CD8-positive, alpha-beta memory T cell (primary cell): ENCODE measurements at regions not wholly inside any gene's neighbourhood (a gene's known extent, or its start where the extent isn't known, plus 50 kb on each side); places are given as distances from the start of the nearest gene placed in this dataset.

Experiments
- CTCF ChIA-PET: fragments of 350-600 bp; sonication (Branson Sonifier 250); formaldehyde crosslinking; loops from one replicate; lab custom pipeline; 2021; ENCODE audit warnings: antibody characterized with exemption; lab: Charles Lee
- POLR2A ChIA-PET: fragments of 350-600 bp; sonication (Branson Sonifier 250); formaldehyde crosslinking; loops from one replicate; lab custom pipeline; 2021; ENCODE audit warnings: antibody characterized with exemption; lab: Charles Lee
- DNase-seq, 5 donors: peaks; one replicate each; pipeline versions ENCODE4 v3.0.0 to v3.0.0-alpha.2; 2020 to 2022; ENCODE audit warnings: mixed read lengths in 1 of 5
- H3K27ac ChIP-seq: one replicate; pipeline ENCODE4 v1.7.0; 2013; ENCODE audit warnings: low read depth, mild to moderate bottlenecking, low read length, moderate library complexity
- H3K27me3 ChIP-seq: 2 replicates; pipeline ENCODE4 v1.7.0; 2013; ENCODE audit warnings: low read length, mild to moderate bottlenecking; ENCODE audit not compliant: insufficient read depth, poor library complexity, severe bottlenecking
- H3K36me3 ChIP-seq: 2 replicates; pipeline ENCODE4 v1.7.0; 2013; ENCODE audit warnings: mild to moderate bottlenecking, low read length, moderate library complexity; ENCODE audit not compliant: insufficient read depth
- H3K4me1 ChIP-seq: 2 replicates; pipeline ENCODE4 v1.7.0; 2013; ENCODE audit warnings: mild to moderate bottlenecking, low read length, moderate library complexity; ENCODE audit not compliant: insufficient read depth
- H3K4me3 ChIP-seq: 2 replicates; pipeline ENCODE4 v1.7.0; 2013; ENCODE audit warnings: mild to moderate bottlenecking, low read length
- H3K9me3 ChIP-seq: 2 replicates; pipeline ENCODE4 v1.7.0; 2013; ENCODE audit warnings: mild to moderate bottlenecking, low read length
- H3K27ac Mint-ChIP-seq, 8 donors: one replicate each; pipeline ENCODE4 v1.8.0; 2020 to 2021; ENCODE audit warnings: mixed read lengths in 8 of 8, mild to moderate bottlenecking in 6 of 8, inconsistent platforms in 3 of 8, moderate library complexity in 3 of 8
- H3K27me3 Mint-ChIP-seq, 2 donors: one replicate each; pipeline ENCODE4 v1.8.0; 2020 to 2021; ENCODE audit warnings: mixed read lengths in 2 of 2, mild to moderate bottlenecking in 1 of 2, moderate library complexity in 1 of 2
- H3K36me3 Mint-ChIP-seq, 3 donors: one replicate each; pipeline ENCODE4 v1.8.0; 2020 to 2021; ENCODE audit warnings: mixed read lengths in 3 of 3, inconsistent platforms in 1 of 3, mild to moderate bottlenecking in 1 of 3
- H3K4me1 Mint-ChIP-seq, 3 donors: one replicate each; pipeline ENCODE4 v1.8.0; 2020 to 2021; ENCODE audit warnings: mixed read lengths in 3 of 3, inconsistent platforms in 1 of 3, mild to moderate bottlenecking in 1 of 3
- H3K4me3 Mint-ChIP-seq, 7 donors: one replicate each; pipeline ENCODE4 v1.8.0; 2020 to 2021; ENCODE audit warnings: mixed read lengths in 7 of 7, mild to moderate bottlenecking in 6 of 7, moderate library complexity in 4 of 7, inconsistent platforms in 2 of 7
- H3K9me3 Mint-ChIP-seq, 5 donors: one replicate each; pipeline ENCODE4 v1.8.0; 2020 to 2022; ENCODE audit warnings: mixed read lengths in 5 of 5, mild to moderate bottlenecking in 3 of 5, moderate library complexity in 2 of 5, inconsistent platforms in 1 of 5

GRCh38 chr9:124188331-124189110 lies 69.2 kb upstream of the NEK6 start:
- Histone ChIP-seq H3K36me3 (no peaks in the 10 kb centered on the region), H3K27ac (no peak overlapping the region), H3K27me3 (no peaks in the 10 kb centered on the region), H3K9me3 (no peaks in the 10 kb centered on the region), H3K4me1 (no peaks in the 10 kb centered on the region), H3K4me3 (no peak overlapping the region)
- CTCF ChIA-PET: interaction anchor here (1.7 kb wide), 1 partner anchor 10 kb away, joined by 6 read pairs; no protein-coding TSS in a partner anchor
- DNase-seq: no peak
- Mint-ChIP-seq H3K4me1 (no peaks in the 10 kb centered on the region), H3K27me3 (peaks cover 4 to 8% of the 10 kb centered on the region in 2 donors), H3K9me3 (no peaks in the 10 kb centered on the region), H3K4me3 (no peak overlapping the region), H3K36me3 (no peaks in the 10 kb centered on the region), H3K27ac (peak overlapping the region in 1 of 8 donors; percentile 33)
- POLR2A ChIA-PET: no interaction called here

- Mint-ChIP-seq H3K36me3 (peaks cover 0 to 8% (median 2%) of the 10 kb centered on the region in 3 donors), H3K27me3 (peaks cover 2 to 4% of the 10 kb centered on the region in 2 donors), H3K9me3 (peaks cover 0 to 1% (median 0%) of the 10 kb centered on the region in 5 donors), H3K4me1 (no peaks in the 10 kb centered on the region), H3K27ac (peak overlapping the region in 2 of 8 donors; percentile 39 to 66), H3K4me3 (no peak overlapping the region)
- ChIA-PET CTCF (no interaction called here), POLR2A (no interaction called here)
- no peak for DNase-seq
- Histone ChIP-seq H3K9me3 (no peaks in the 10 kb centered on the region), H3K4me1 (no peaks in the 10 kb centered on the region), H3K27ac (no peak overlapping the region), H3K4me3 (no peak overlapping the region), H3K27me3 (no peaks in the 10 kb centered on the region), H3K36me3 (no peaks in the 10 kb centered on the region)
Measured at GRCh38 chr9:124190761-124191160, 67.0 kb upstream of the NEK6 start.

GRCh38 chr9:124191691-124192395 lies 65.9 kb upstream of the NEK6 start:
- Histone ChIP-seq H3K27me3 (no peaks in the 10 kb centered on the region), H3K36me3 (no peaks in the 10 kb centered on the region), H3K27ac (no peak overlapping the region), H3K4me3 (no peak overlapping the region), H3K4me1 (no peaks in the 10 kb centered on the region), H3K9me3 (no peaks in the 10 kb centered on the region)
- Mint-ChIP-seq H3K36me3 (peaks cover 0 to 15% (median 4%) of the 10 kb centered on the region in 3 donors), H3K27ac (peak overlapping the region in 2 of 8 donors; percentile 37 to 79), H3K27me3 (peaks cover 0 to 2% of the 10 kb centered on the region in 2 donors), H3K4me1 (peaks cover 0 to under 1% (median 0%) of the 10 kb centered on the region in 3 donors), H3K4me3 (no peak overlapping the region), H3K9me3 (peaks cover 1 to 8% (median 5%) of the 10 kb centered on the region in 5 donors)
- ChIA-PET POLR2A (no interaction called here), CTCF (no interaction called here)
- DNase-seq: no peak

- no peak overlapping the region for H3K27ac ChIP-seq
- CTCF ChIA-PET: interaction anchor here (1.0 kb wide), 1 partner anchor 21 kb away, joined by 3 read pairs; no protein-coding TSS in a partner anchor
- no peaks in the 10 kb centered on the region for H3K36me3 ChIP-seq
- H3K4me1 Mint-ChIP-seq: peaks cover 5 to 13% (median 10%) of the 10 kb centered on the region in 3 donors
- POLR2A ChIA-PET: no interaction called here
- no peaks in the 10 kb centered on the region for H3K27me3 ChIP-seq
- H3K9me3 Mint-ChIP-seq: peaks cover 1 to 10% (median 5%) of the 10 kb centered on the region in 5 donors
- H3K9me3 ChIP-seq: no peaks in the 10 kb centered on the region
- no peak overlapping the region for H3K4me3 Mint-ChIP-seq
- peaks cover 0 to 17% (median 4%) of the 10 kb centered on the region in 3 donors for H3K36me3 Mint-ChIP-seq
- peak overlapping the region in 2 of 8 donors; percentile 10 to 13 for H3K27ac Mint-ChIP-seq
- no peak overlapping the region for H3K4me3 ChIP-seq
- no peaks in the 10 kb centered on the region for H3K27me3 Mint-ChIP-seq
- DNase-seq: no peak
- H3K4me1 ChIP-seq: no peaks in the 10 kb centered on the region
Measured at GRCh38 chr9:124196814-124197176, 61.0 kb upstream of the NEK6 start.

- peaks cover 4% of the 10 kb centered on the region for H3K4me1 ChIP-seq
Measured at GRCh38 chr9:124197177-124198095, 60.3 kb upstream of the NEK6 start.

GRCh38 chr9:124198331-124198730 lies 59.4 kb upstream of the NEK6 start:
- H3K4me1 Mint-ChIP-seq: peaks cover 18 to 25% (median 23%) of the 10 kb centered on the region in 3 donors
- POLR2A ChIA-PET: no interaction called here
- H3K9me3 Mint-ChIP-seq: peaks cover 1 to 10% (median 5%) of the 10 kb centered on the region in 5 donors
- Histone ChIP-seq H3K27ac (no peak overlapping the region), H3K4me3 (no peak overlapping the region), H3K36me3 (no peaks in the 10 kb centered on the region), H3K9me3 (no peaks in the 10 kb centered on the region), H3K27me3 (no peaks in the 10 kb centered on the region), H3K4me1 (peaks cover 13% of the 10 kb centered on the region)
- no peaks in the 10 kb centered on the region for H3K27me3 Mint-ChIP-seq
- CTCF ChIA-PET: interaction anchor here (1.7 kb wide), 1 partner anchor 10 kb away, joined by 6 read pairs; no protein-coding TSS in a partner anchor
- H3K27ac Mint-ChIP-seq: peak overlapping the region in 1 of 8 donors; percentile 63
- DNase-seq: no peak
- no peak overlapping the region for H3K4me3 Mint-ChIP-seq
- H3K36me3 Mint-ChIP-seq: peaks cover 0 to 17% (median 4%) of the 10 kb centered on the region in 3 donors

More at GRCh38 chr9:124197177-124198095, 60.3 kb upstream of the NEK6 start:
- Mint-ChIP-seq H3K4me1 (peaks cover 9 to 16% (median 14%) of the 10 kb centered on the region in 3 donors), H3K27me3 (no peaks in the 10 kb centered on the region), H3K9me3 (peaks cover 1 to 10% (median 5%) of the 10 kb centered on the region in 5 donors), H3K4me3 (peak overlapping the region in 5 of 7 donors; percentile 2 to 81 (median 25)), H3K36me3 (peaks cover 0 to 17% (median 4%) of the 10 kb centered on the region in 3 donors), H3K27ac (peak overlapping the region in 5 of 8 donors; percentile 10 to 66 (median 54))
- Histone ChIP-seq H3K9me3 (no peaks in the 10 kb centered on the region), H3K27me3 (no peaks in the 10 kb centered on the region), H3K27ac (no peak overlapping the region), H3K4me3 (no peak overlapping the region), H3K36me3 (no peaks in the 10 kb centered on the region)
- CTCF ChIA-PET: interaction anchor here (1.0 kb wide), 1 partner anchor 20 kb away, joined by 3 read pairs; no protein-coding TSS in a partner anchor
- POLR2A ChIA-PET: no interaction called here
- DNase-seq: no peak

GRCh38 chr9:124198948-124199347 lies 58.8 kb upstream of the NEK6 start:
- POLR2A ChIA-PET: no interaction called here
- H3K4me3 ChIP-seq: no peak overlapping the region
- Mint-ChIP-seq H3K4me1 (peaks cover 24 to 30% (median 29%) of the 10 kb centered on the region in 3 donors), H3K9me3 (peaks cover 1 to 10% (median 5%) of the 10 kb centered on the region in 5 donors), H3K27ac (no peak overlapping the region), H3K4me3 (no peak overlapping the region), H3K36me3 (peaks cover 0 to 17% (median 2%) of the 10 kb centered on the region in 3 donors), H3K27me3 (no peaks in the 10 kb centered on the region)
- H3K36me3 ChIP-seq: no peaks in the 10 kb centered on the region
- H3K27me3 ChIP-seq: no peaks in the 10 kb centered on the region
- no peak overlapping the region for H3K27ac ChIP-seq
- H3K4me1 ChIP-seq: peaks cover 14% of the 10 kb centered on the region
- H3K9me3 ChIP-seq: no peaks in the 10 kb centered on the region
- no peak for DNase-seq
- CTCF ChIA-PET: interaction anchor here (1.7 kb wide), 1 partner anchor 11 kb away, joined by 6 read pairs; no protein-coding TSS in a partner anchor
